Neutrophil (primary cell): ENCODE measurements at regions not wholly inside any gene's neighbourhood (a gene's known extent, or its start where the extent isn't known, plus 50 kb on each side); places are given as distances from the start of the nearest gene placed in this dataset.

Source experiments
- H3K27ac ChIP-seq: fragments of 200-600 bp; sonication (generic); 2 replicates; pipeline ENCODE4 v1.5.1; 2016; ENCODE audit warnings: mild to moderate bottlenecking, moderate library complexity
- H3K27me3 ChIP-seq: fragments of 200-600 bp; sonication (generic); 2 replicates; pipeline ENCODE4 v1.6.0; 2016; ENCODE audit warnings: mild to moderate bottlenecking
- H3K36me3 ChIP-seq: fragments of 200-600 bp; sonication (generic); 2 replicates; pipeline ENCODE4 v1.5.1; 2017
- H3K4me1 ChIP-seq, 2 experiments: fragments of 200-600 bp in 1 of 2; sonication (generic) in 1 of 2; 1 replicate in 1 of 2; 2 replicates in 1 of 2; pipeline versions ENCODE4 v1.5.1 to v1.6.1; 2013 to 2016; ENCODE audit warnings: low read depth in 1 of 2, low read length in 1 of 2, mild to moderate bottlenecking in 1 of 2, moderate library complexity in 1 of 2; ENCODE audit not compliant: control insufficient read depth in 1 of 2, insufficient read depth in 1 of 2
- H3K4me3 ChIP-seq, 2 experiments: fragments of 200-600 bp in 1 of 2; sonication (generic) in 1 of 2; 1 replicate in 1 of 2; 2 replicates in 1 of 2; pipeline ENCODE4 v1.5.1; 2013 to 2016; ENCODE audit warnings: low read depth in 1 of 2, low read length in 1 of 2, mild to moderate bottlenecking in 1 of 2, moderate library complexity in 1 of 2
- H3K9me3 ChIP-seq: fragments of 200-600 bp; sonication (generic); 2 replicates; pipeline ENCODE4 v1.5.1; 2016
- CTCF ChIP-seq: fragments of 200-600 bp; sonication (generic); IDR thresholded peaks from 2 replicates; pipeline ENCODE4 v1.5.1; 2016; ENCODE audit warnings: antibody characterized with exemption

DNA sequence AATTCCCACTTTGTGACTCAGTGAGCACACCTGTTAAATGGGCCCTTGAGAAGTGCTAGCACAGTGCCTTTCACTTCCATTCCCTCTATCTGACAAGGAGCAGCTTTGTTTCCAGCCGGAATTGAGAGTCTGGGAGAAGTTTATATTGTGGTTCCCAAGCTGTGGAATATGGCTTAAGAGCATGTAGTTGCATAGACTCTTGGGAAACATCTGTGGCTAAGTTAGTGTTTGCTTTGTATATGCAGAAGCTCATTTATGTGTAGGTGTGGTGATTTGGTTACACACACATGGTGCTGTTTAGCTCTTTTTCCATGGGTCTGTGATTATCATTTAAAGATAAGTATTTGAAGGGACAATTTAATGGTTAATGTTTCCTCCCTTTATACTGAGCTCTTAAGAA lies 110.5 kb upstream of the HMHB1 start:
- Histone ChIP-seq H3K9me3 (no peaks in the 10 kb centered on the region), H3K36me3 (no peaks in the 10 kb centered on the region), H3K27me3 (no peaks in the 10 kb centered on the region), H3K4me1 (no peaks in the 10 kb centered on the region), H3K27ac (no peak overlapping the region), H3K4me3 (no peak overlapping the region)
- TF ChIP-seq CTCF: no peak

GRCh38 chr5:143700994-143701393 lies 111.0 kb upstream of the HMHB1 start:
- Histone ChIP-seq H3K36me3 (no peaks in the 10 kb centered on the region), H3K27me3 (no peaks in the 10 kb centered on the region), H3K4me3 (no peak overlapping the region), H3K9me3 (no peaks in the 10 kb centered on the region), H3K27ac (no peak overlapping the region), H3K4me1 (no peaks in the 10 kb centered on the region)
- TF ChIP-seq CTCF: no peak

GRCh38 chr5:143699121-143699520 lies 112.8 kb upstream of the HMHB1 start:
- Histone ChIP-seq H3K27ac (no peak overlapping the region), H3K4me3 (no peak overlapping the region), H3K36me3 (no peaks in the 10 kb centered on the region), H3K4me1 (no peaks in the 10 kb centered on the region), H3K9me3 (no peaks in the 10 kb centered on the region), H3K27me3 (no peaks in the 10 kb centered on the region)
- no peak for TF ChIP-seq CTCF

DNA sequence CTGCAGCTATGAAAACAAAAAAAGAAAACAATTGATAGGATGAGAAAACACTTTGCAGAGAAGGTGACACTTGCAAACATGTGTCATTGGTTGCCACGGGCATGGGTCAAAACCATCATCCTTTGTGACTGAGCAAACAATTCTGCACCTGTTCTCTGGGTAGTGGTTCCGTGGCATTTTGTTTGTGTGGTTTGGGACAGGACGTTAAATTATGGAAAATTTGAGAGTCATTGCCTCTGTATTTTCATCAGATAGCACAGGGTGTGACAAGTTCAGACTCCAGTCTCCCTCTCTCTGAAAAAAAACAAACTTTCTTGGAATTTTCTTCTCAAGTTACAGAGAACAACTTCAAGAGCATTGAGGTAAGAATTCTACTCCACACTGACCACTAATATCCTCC lies 113.4 kb upstream of the HMHB1 start:
- TF ChIP-seq CTCF: no peak
- Histone ChIP-seq H3K36me3 (no peaks in the 10 kb centered on the region), H3K4me3 (no peak overlapping the region)

DNA sequence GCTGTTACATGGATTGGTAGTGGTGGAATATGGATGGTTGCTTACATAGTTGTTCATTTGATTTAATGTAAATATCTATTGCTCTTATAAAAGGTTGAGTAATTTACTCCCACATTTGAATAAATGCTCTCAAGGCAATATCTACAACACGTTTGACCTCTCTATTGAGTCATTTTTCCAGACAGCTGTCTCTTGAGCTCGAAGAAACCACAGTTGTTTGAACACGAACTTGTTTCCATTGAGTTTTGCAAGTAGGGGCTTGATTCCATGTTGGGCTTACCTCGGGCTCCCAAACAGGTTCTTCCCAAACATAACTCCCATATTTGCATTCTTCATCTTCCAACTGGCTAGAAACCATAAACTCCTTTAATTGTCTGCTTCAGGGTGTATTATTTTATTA lies 115.0 kb upstream of the HMHB1 start:
- H3K36me3 ChIP-seq: no peaks in the 10 kb centered on the region
- no peak overlapping the region for H3K27ac ChIP-seq
- no peaks in the 10 kb centered on the region for H3K27me3 ChIP-seq
- no peaks in the 10 kb centered on the region for H3K4me1 ChIP-seq
- no peaks in the 10 kb centered on the region for H3K9me3 ChIP-seq
- no peak for TF ChIP-seq CTCF
- H3K4me3 ChIP-seq: no peak overlapping the region

More for the DNA sequence above, 113.4 kb upstream of the HMHB1 start:
- Histone ChIP-seq H3K27ac (no peak overlapping the region), H3K9me3 (no peaks in the 10 kb centered on the region), H3K4me1 (no peaks in the 10 kb centered on the region), H3K27me3 (no peaks in the 10 kb centered on the region)

DNA sequence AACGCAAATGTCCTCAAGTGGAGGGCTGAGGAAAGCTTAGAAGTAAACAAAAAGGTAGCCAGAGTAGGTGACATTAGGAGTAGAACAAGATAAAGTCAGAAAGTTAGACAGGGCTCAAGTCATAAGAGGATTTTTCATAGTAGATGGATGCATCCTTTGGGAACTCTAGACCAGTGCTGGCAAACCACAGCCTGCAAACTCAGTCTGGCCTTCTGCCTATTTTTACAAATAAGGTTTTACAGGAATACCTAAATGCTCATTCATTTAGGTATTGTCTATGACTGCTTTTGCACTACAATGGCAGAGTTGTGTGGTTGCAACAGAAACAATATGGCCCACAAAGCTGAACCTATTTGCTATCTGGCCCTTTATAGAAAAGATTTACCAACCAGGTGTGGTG lies 116.0 kb upstream of the HMHB1 start:
- Histone ChIP-seq H3K9me3 (no peaks in the 10 kb centered on the region), H3K4me1 (no peaks in the 10 kb centered on the region), H3K36me3 (no peaks in the 10 kb centered on the region), H3K27ac (no peak overlapping the region), H3K4me3 (no peak overlapping the region), H3K27me3 (no peaks in the 10 kb centered on the region)
- TF ChIP-seq CTCF: no peak
